Muscle of back (tissue), 3 donors: ENCODE measurements at regions not wholly inside any gene's neighbourhood (a gene's known extent, or its start where the extent isn't known, plus 50 kb on each side); places are given as distances from the start of the nearest gene placed in this dataset.

Source experiments
- DNase-seq, 3 donors: peaks; one replicate each; pipeline versions ENCODE4 v3.0.0 to v3.0.0-alpha.2; 2013

DNA sequence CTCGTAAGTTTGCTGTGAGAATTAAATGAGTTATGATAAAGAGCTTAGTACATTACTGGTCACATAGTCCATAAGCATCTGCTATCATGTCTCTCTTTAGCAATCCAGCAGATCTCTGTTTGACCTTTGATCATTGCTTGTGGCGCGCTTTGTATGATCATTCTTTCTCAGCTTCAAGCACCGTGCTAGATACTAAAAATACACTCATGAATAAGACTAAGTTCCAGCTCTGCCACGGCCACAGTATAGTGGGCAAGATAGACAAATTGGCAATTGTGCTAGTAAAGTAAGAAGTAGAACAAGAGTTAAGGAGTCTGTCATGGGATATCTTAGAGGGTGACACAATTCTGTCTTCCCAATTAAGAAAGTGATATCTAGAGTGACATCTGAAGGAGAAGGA lies 75.2 kb upstream of the ADGRF1 start:
- DNase-seq: no peak

DNA sequence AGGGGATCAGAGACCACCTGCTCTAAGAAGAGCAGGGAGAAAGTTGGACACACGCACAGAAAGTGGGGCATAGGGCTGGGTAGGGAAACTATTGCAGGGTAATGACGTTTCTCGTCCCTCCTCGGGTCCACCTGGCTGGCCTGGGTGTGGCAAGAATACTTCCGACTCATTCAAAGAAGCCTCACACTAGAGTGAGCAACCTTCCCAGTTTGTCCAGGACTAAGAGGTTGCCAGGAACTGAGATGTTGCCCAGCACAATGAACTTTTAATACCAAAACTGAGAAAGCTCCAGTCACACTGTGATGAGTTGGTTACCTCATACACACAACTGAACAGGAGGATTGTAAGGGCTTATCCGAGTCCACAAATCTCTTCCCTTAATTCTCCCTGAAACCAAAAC lies 74.5 kb upstream of the ADGRF1 start:
- no peak for DNase-seq

DNA sequence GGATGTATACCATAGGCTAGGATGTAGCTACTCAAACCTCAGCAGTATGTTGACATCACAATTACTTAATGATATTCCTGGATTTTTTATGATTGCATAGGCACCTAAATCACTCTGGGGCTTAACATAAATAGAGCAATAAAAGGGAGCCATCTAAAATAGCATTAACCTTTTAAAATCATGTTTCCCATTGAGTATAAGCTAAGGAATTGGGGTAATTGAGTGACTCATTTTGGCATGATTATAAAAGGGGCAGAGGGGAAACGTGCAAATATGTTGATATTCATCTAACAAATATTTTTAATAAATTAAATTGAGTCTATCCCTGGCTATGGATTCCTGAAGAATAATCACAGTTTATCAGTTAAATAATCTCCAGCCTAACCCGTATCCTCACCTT lies 74.0 kb upstream of the ADGRF1 start:
- DNase-seq: no peak

DNA sequence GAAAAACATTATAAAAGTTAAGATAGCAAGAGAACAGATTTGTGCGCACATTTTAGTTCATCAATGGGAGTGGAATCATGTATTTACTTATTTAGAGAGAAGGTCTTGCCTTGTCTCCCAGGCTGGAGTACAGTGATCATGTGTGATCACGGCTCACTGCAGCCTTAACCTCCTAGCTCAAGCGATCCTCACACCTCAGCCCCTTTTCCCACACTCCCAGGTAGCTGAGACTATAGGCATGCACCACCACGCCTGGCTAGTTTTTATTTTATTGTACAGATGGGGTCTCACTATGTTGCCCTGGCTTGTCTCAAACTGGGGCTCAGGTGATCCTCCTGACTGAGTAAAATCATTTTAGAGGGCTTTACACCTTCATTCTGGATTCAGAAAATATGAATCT lies 72.3 kb upstream of the ADGRF1 start:
- DNase-seq: no peak

DNA sequence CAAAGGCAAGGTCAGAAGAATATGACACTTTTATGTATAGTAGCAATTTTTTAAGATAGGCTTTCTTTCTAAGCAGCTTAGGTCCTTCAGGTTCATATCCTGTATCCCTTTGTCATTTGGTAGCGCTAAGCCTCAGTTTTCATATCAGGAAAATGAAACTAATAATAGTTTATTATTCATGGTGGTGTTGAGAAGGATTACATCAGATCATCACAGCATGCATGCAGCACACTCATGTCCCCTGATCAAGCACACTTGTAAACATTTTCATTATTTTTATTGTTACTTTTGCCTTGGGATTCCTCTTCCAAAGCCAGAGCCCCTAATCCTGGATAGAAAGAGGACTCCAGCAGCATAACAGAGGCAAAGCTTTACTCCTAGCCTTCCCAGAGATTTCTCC lies 70.2 kb upstream of the ADGRF1 start:
- DNase-seq: no peak

DNA sequence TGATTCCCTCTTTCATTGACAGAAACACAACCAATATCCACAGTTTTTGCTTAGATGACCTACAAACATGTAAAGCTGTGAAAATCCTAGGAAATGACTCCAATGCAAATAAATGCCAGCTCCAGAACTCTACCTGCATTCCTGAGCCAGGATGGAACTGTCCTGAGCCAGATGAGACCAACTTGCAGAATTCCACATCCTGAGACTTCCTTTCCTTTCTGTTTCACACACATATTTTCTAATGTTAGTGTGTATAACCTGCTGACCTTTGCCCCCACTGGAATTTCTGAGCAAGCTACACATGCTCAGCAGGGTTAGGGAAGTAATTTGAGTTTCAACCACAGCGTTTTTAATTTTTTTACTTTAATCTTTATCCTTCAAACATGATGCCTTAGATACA lies 69.6 kb upstream of the ADGRF1 start:
- DNase-seq: no peak

DNA sequence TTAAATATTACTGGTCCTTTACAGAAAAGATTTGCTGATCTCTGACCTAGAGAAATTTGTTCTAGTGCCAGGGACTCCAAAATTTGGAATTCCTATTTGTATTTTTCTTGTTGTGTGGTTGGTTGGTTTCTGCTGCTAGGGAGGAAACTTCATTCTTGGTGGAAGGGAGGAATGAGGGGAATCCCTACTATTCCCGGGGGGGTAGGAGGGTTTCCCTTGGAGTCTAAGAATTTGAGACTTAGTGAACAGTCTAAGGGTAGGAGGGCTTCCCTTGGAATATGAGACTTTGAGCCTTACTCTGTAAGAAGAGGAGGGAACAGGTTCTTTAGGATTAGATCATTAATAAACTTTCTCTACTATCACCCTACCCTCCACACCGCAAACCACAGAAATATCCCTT lies 67.1 kb upstream of the ADGRF1 start:
- no peak for DNase-seq

DNA sequence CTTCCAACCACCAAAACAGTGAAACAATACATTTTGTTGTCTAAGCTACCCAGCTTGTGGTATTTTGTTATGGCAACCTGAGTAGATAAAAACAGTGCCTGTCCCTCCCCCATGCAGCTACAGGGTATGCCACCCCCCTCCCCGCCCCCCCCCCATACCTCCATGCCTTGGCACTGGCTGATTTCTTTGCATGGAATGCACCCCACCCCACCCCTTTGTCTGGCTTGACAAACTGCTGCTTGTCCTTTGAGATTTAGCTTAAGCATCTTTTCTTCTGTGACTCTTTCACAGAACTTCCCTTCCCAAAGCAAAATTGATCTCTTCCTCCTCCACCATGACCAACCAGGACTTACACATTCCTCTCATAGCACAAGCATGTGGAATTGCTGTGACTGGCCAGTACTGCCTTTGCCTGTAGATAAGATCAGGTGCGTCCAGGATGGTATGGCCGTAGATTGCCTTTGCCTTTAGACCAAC lies 64.6 kb upstream of the ADGRF1 start:
- DNase-seq: no peak

DNA sequence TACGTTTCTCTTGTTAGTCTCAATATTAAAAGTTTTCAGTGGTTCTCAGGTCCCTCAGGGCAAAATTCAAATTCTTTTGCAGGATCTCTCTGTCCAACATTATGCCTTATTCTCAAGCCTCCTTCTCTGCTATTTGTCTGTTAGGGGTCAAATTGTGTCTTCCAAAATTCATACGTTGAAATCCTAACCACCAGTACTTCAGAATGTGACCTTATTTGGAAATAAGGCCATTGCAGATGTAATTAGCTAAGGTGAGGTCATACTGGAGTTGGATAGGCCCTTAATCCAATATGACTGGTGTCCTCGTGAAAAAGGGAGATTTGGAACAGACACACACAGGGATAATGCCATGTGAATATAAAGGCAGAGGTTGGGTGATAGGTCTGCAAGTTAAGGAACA lies 64.1 kb upstream of the ADGRF1 start:
- no peak for DNase-seq

DNA sequence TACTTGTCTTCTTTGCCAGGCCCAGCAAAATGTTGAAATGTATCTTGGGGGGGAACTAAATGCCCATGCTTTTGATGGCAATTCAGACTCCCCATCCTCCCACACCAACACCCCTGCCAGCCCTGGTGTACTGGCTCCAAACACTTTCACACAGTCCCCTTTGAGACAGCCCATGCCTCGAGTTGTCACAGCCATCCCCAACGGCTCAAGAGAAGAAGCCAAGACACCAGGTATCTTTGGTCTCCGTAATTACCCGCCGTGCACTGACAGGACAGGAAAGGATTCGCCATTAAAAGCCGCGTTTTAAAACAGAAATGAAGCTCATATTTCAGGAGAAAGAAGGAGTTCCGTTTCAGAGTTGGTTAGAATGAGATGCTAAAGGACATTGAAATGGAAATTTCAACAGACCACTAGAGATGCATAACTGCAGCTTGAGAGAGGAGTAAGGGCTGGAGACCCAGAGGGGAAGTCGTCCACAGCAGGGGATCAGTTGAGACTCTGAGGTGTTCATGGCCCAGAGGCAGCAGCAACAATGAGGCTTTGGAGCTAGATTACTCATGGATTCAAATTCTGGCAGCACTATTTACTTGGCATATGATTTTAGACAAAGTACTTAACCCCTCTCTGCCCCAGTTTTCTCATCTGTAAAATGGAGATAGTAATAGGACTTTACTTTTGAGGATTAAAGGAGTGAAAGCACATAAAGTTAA lies 63.5 kb upstream of the ADGRF1 start:
- DNase-seq: no peak

DNA sequence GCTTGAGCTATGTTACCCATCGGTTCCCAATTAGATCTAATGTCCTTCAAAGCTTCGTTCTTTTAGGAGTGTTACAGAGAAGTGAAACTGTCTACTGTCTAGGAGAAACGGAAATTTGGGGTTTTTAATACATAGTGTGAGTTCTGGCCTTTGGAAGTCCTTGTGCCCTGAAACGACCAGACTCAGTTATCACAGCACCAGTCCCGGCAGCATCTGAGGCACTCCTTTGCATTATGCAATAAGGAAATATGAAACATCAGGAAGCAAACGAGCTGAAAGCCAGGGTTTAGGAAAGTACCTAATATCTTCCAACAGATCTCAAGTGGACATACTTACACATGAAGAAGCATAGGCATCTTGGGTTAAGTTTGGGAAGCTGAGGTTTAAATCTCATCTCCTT lies 61.8 kb upstream of the ADGRF1 start:
- no peak for DNase-seq

DNA sequence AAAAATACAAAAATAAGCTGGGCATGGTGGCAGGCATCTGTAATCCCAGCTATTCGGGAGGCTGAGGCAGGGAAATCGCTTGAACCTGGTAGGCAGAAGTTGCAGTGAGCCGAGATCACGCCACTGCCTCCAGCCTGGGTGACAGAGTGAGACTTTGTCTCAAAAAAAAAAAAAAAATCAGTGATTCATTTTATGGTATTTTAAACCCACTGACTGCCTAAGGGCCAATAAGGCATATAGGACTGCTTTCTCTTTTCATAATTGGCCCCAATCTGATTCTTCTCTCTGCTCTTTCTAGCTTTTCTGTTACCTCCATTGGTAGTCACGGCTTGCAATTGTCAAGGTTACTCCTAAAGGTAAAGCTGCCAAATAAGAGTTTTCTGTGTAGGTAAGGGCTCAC lies 60.2 kb upstream of the ADGRF1 start:
- no peak for DNase-seq

DNA sequence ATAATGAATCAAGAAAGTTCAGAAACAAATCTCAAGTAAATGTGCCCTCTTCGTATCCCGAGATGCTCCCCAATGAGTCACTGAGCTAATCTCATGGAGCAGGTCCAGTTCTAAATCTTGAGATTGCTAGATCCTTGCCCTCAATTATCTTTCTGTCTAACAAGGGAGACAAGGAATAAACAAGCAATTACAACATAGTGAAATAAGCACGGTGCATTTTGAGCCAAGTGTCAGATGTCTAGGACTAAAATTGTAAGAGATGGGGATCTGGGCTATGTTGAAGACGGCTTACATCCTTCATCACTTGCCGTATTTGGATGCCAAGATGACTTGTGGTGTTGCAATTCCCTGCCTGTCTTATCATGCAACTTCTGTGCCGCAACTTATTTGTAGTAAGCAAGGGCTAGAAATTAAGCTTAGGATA lies 56.5 kb upstream of the ADGRF1 start:
- DNase-seq: no peak

DNA sequence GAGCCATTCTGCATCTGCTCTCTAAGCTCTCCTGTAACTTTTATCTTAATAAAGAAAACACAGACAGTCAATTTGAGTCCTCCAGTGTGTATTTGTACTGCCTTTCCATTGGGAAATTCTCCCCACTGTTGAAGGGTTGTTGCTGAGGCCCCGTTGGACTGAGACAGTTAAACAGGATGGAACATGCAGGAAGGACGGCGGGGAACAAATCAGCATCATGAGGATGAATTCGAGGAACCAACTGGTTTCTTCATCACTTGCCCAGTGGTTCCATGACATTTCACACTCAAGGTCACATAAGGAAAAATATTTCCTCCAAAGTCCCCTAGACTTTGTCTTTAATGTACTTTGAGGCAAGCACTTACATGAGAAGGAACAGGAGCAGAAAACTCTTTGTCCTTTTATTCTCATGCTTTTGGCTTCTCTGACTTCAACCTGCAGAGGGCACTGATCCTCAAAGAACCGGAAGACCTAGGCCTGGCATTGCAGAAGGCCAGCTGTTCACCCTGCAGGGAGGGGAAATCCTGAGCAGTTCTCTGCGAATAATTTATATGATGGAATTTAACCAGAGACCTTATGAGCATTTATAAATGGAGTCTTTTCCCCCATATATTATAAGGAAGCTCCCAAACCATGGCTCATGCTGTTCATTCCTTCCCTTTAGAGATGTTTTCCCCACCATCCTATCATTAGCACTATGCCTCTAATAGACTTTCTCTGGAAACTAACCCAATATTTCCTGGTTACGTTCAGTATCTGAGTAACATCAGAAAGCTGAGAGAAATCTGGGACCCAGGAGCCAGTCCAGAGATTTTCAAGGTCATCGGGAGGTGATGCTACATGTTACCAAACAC lies 55.2 kb upstream of the ADGRF1 start:
- peak; percentile 61 to 80 (median 71) for DNase-seq

DNA sequence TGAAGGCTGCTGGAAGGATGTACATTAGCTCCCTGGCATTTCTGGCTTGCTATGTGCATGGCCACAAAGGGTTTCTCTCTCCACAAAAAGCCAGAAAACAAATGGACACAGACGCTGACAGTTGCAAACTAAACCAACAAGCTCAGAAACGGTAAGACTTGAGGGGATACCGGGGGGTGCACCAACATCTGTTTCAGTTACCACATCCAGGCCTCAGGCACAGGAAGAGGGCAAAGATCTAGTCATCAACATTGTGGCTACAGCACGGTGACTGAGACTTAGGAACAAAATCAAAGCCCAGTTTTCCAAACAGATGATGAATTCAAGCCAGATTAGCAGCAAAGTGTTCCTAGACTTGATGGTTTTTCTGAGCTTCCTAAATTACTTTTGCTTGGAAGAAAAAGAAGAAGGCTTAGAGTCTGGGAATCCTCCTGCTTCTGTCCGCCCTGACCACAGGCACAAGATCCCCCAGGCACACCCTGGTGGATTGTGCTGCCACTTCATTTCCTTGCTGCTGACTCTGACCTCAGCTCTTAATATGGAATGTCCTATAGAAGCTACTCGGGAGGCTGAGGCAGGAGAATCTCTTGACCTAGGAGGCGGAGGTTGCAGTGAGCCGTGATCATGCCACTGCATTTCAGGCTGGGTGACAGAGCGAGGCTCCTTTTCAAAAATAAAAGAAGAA lies 54.2 kb upstream of the ADGRF1 start:
- DNase-seq: no peak

DNA sequence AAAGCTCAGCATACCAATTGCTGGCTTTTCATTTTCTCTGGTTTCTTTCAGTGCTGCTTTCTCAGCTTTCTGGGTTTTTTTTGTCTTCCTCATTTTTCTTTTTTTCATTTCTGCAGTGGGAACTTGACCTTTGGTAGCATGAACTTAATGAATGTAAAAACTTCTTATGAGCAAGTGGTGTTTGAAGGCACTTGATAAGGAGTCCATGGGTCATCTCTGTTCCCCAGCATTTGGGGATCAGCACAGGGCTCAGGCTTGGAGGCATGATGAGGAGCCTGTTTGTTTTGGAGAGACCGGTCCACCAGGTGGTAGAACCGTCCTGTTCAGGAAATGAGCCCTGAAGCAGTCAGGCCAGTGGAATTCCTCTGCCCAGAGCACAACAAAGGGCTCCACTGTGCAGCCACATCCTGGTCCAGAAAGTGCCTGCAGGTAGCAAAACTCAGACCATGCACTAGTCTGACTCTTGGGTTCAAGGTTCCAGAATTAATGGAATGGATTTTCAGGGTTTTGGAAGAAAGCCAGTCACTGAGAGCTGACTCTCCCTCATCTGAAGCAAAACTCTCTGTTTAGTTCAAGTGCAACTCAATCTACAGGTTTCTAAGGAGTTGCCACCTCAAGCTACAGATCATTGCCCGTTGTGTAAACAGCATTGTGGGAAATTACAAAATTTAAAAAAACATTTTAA lies 52.3 kb upstream of the ADGRF1 start:
- DNase-seq: no peak

DNA sequence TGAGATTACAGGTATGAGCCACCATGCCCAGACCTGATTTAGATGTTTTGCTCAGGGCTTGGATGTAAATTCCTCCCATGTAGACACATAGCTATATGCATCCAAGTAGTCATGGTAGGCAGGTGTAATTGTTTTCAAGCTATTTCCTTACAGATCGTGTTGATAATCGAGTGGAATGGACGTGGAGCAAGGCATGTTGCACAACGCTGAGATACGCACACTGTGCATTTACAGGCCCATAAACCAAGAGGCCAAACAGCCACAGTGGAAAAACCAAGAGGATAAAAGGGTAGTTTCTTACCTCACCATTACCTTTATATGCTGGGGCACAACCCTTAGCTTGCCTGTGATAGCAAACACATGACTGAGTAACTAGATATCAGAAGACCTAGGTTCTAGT lies 51.0 kb upstream of the ADGRF1 start:
- DNase-seq: no peak

DNA sequence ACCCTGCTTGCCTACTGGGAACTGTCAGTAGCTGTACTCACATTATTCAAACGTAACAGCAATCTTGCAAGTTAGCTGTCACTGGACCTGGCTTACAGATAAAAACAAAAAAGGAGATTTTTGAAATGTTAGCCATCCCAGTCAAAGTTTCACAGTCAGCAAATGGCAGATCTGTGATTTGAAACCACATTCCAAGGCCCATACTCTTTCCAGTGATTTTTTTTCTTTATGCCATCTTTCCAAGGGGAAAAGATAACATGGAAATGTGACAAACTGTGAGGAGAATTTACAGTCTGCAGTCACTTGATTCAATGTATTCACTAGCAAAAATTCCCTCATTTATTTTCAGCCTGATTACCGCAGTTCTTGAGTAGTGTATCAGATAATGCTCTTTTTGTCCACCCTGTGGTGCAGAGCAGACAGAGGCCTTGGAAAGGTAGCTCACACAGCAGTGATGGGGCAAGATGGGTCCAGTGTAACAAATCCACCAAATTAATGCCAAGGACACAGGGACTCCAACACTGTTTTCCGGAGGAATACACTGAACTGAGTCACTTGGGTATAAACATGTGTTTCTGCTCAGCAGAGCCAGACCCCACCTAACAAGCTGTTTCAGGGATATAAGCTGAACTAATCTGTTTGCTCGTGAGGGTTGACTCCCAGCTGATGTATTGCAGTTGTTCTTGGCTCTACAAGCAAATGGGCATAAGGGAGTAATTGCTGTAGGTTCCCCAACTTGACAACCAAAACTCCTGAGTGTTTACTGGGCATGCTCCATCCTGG lies 49.9 kb upstream of the ADGRF1 start:
- DNase-seq: peak in 1 of 3 donors; percentile 55
